Testis (tissue), 2 donors: ENCODE measurements at regions not wholly inside any gene's neighbourhood (a gene's known extent, or its start where the extent isn't known, plus 50 kb on each side); places are given as distances from the start of the nearest gene placed in this dataset.

Experiments used
- POLR2A ChIP-seq: fragments of 450-650 bp; IDR thresholded peaks from one replicate; pipeline ENCODE4 v1.6.1; 2017; ENCODE audit warnings: antibody characterized with exemption, mild to moderate bottlenecking, moderate library complexity
- TF ChIP-seq, protein P1 (sequence below), 3 experiments: fragments of 450-650 bp in 2 of 3; fragments of 200-600 bp in 1 of 3; sonication (generic) in 1 of 3; IDR thresholded peaks; one replicate each; pipeline ENCODE4 v1.5.1; 2016 to 2019; ENCODE audit warnings: antibody characterized with exemption in 3 of 3, mild to moderate bottlenecking in 2 of 3, moderate library complexity in 1 of 3

- TF ChIP-seq, protein P1, sequence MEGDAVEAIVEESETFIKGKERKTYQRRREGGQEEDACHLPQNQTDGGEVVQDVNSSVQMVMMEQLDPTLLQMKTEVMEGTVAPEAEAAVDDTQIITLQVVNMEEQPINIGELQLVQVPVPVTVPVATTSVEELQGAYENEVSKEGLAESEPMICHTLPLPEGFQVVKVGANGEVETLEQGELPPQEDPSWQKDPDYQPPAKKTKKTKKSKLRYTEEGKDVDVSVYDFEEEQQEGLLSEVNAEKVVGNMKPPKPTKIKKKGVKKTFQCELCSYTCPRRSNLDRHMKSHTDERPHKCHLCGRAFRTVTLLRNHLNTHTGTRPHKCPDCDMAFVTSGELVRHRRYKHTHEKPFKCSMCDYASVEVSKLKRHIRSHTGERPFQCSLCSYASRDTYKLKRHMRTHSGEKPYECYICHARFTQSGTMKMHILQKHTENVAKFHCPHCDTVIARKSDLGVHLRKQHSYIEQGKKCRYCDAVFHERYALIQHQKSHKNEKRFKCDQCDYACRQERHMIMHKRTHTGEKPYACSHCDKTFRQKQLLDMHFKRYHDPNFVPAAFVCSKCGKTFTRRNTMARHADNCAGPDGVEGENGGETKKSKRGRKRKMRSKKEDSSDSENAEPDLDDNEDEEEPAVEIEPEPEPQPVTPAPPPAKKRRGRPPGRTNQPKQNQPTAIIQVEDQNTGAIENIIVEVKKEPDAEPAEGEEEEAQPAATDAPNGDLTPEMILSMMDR (IDR thresholded peaks at IDR 0.05), result no peak
- no peak for TF ChIP-seq POLR2A
Observed at GRCh38 chr20:57013217-57013616, 253.2 kb downstream of the BMP7 start.
